CD4-positive, alpha-beta T cell (primary cell): ENCODE measurements at regions not wholly inside any gene's neighbourhood (a gene's known extent, or its start where the extent isn't known, plus 50 kb on each side); places are given as distances from the start of the nearest gene placed in this dataset.

ENCODE experiments used
- ATAC-seq: fragments of 200-7000 bp; cut with Tn5 transposase; one replicate; pipeline ENCODE4 v1.10.0; 2022; ENCODE audit warnings: mild to moderate bottlenecking; ENCODE audit not compliant: poor library complexity
- CTCF ChIA-PET: fragments of 350-600 bp; sonication (Branson Sonifier 250); formaldehyde crosslinking; loops from one replicate; lab custom pipeline; 2021; ENCODE audit warnings: antibody characterized with exemption, inconsistent platforms; lab: Charles Lee
- POLR2A ChIA-PET: fragments of 350-600 bp; sonication (Branson Sonifier 250); formaldehyde crosslinking; loops from one replicate; lab custom pipeline; 2021; ENCODE audit warnings: antibody characterized with exemption, inconsistent platforms; lab: Charles Lee
- DNase-seq, 14 experiments: peaks; one replicate each; pipeline ENCODE4 v3.0.0-alpha.2; 2013 to 2020; ENCODE audit warnings: mixed read lengths in 2 of 14
- H3K27ac ChIP-seq, 2 donors: one replicate each; pipeline versions ENCODE4 v1.5.1 to v1.7.0; 2013; ENCODE audit warnings: low read length in 2 of 2, low read depth in 1 of 2, mild to moderate bottlenecking in 1 of 2
- H3K27me3 ChIP-seq, 2 experiments: 1 replicate in 1 of 2; 2 replicates in 1 of 2; pipeline versions ENCODE4 v1.6.1 to v1.7.0; 2013; ENCODE audit warnings: low read length in 2 of 2, control low read depth in 1 of 2, mild to moderate bottlenecking in 1 of 2, moderate library complexity in 1 of 2; ENCODE audit not compliant: insufficient read depth in 2 of 2, control insufficient read depth in 1 of 2
- H3K36me3 ChIP-seq: one replicate; pipeline ENCODE4 v1.6.1; 2013; ENCODE audit warnings: low read length, control low read depth; ENCODE audit not compliant: insufficient read depth
- H3K4me1 ChIP-seq: one replicate; pipeline ENCODE4 v1.6.1; 2013; ENCODE audit warnings: low read length, control low read depth; ENCODE audit not compliant: insufficient read depth
- H3K4me3 ChIP-seq: one replicate; pipeline ENCODE4 v1.5.1; 2013; ENCODE audit warnings: mild to moderate bottlenecking, low read length, moderate library complexity
- H3K9me3 ChIP-seq, 2 experiments: 1 replicate in 1 of 2; 2 replicates in 1 of 2; pipeline versions ENCODE4 v1.6.1 to v1.7.0; 2013; ENCODE audit warnings: low read length in 2 of 2, mild to moderate bottlenecking in 2 of 2, control low read depth in 1 of 2, moderate library complexity in 1 of 2; ENCODE audit not compliant: control insufficient read depth in 1 of 2, insufficient read depth in 1 of 2
- H3K27ac Mint-ChIP-seq: one replicate; pipeline ENCODE4 v1.8.0; 2020; ENCODE audit warnings: mixed read lengths
- H3K27me3 Mint-ChIP-seq: one replicate; pipeline ENCODE4 v1.8.0; 2021; ENCODE audit warnings: mixed read lengths
- H3K36me3 Mint-ChIP-seq: one replicate; pipeline ENCODE4 v1.8.0; 2021; ENCODE audit warnings: low read depth, mixed read lengths
- H3K4me1 Mint-ChIP-seq: one replicate; pipeline ENCODE4 v1.8.0; 2021; ENCODE audit warnings: low read depth, mixed read lengths
- H3K4me3 Mint-ChIP-seq: one replicate; pipeline ENCODE4 v1.8.0; 2020; ENCODE audit warnings: mild to moderate bottlenecking, mixed read lengths
- H3K9me3 Mint-ChIP-seq: one replicate; pipeline ENCODE4 v1.8.0; 2020; ENCODE audit warnings: mixed read lengths
- CTCF ChIP-seq: fragments of 200-600 bp; IDR thresholded peaks from one replicate; pipeline ENCODE4 v1.8.0; 2022; ENCODE audit warnings: antibody characterized with exemption, mild to moderate bottlenecking
- intact Hi-C, 2 experiments: fragments of 100-400 bp; cut with DNase I in 1 of 2; cut with micrococcal nuclease in 1 of 2; formaldehyde crosslinking; loops; one replicate each; pipeline versions ENCODE4 v1.15.1 to v1.9.0; 2023 to 2025; cut with DNase I, micrococcal nuclease

- no peak for TF ChIP-seq CTCF
- intact Hi-C loops: no loop called here
- H3K27ac Mint-ChIP-seq: no peak overlapping the region
Measured at GRCh38 chr12:42732908-42733411, 143.4 kb upstream of the PRICKLE1 start.

DNA sequence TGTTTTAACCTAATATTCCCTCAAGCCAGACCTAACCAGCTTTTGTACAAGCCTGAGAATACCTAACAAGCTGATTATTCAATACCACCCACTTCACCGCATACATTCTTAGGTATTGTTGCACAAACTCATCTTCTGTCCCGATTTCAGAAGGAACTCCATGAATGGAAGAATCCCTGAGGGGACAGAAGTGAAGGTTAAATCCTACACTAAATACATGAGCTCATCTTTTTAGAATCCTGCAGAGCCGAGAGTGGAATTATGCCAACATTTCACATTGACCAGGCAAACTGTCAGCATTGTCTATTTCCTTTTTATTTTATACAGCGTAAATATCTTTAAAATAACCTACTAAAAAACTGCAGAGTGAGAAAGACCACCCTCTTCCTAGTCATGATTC is 140.7 kb upstream of the PRICKLE1 start:
- H3K4me3 ChIP-seq: no peak overlapping the region
- H3K27ac ChIP-seq: no peak overlapping the region
- no peak for TF ChIP-seq CTCF
- ChIA-PET CTCF (no interaction called here), POLR2A (no interaction called here)
- H3K27ac Mint-ChIP-seq: no peak overlapping the region
- intact Hi-C loops: no loop called here
- H3K9me3 Mint-ChIP-seq: no peaks in the 10 kb centered on the region
- no peak for DNase-seq
- peaks cover 0 to 6% of the 10 kb centered on the region in 2 experiments for H3K9me3 ChIP-seq
- no peaks in the 10 kb centered on the region for H3K27me3 ChIP-seq
- no peak overlapping the region for H3K4me3 Mint-ChIP-seq
- H3K4me1 Mint-ChIP-seq: no peaks in the 10 kb centered on the region
- ATAC-seq: no peak
- H3K36me3 Mint-ChIP-seq: no peaks in the 10 kb centered on the region
- H3K36me3 ChIP-seq: no peaks in the 10 kb centered on the region
- no peaks in the 10 kb centered on the region for H3K27me3 Mint-ChIP-seq
- no peaks in the 10 kb centered on the region for H3K4me1 ChIP-seq

More at GRCh38 chr12:42732908-42733411, 143.4 kb upstream of the PRICKLE1 start:
- no peak for DNase-seq
- Mint-ChIP-seq H3K4me3 (no peak overlapping the region), H3K9me3 (no peaks in the 10 kb centered on the region), H3K27me3 (no peaks in the 10 kb centered on the region), H3K36me3 (no peaks in the 10 kb centered on the region), H3K4me1 (no peaks in the 10 kb centered on the region)
- H3K36me3 ChIP-seq: no peaks in the 10 kb centered on the region
- POLR2A ChIA-PET: no interaction called here
- ATAC-seq: no peak
- H3K27me3 ChIP-seq: no peaks in the 10 kb centered on the region
- H3K4me1 ChIP-seq: no peaks in the 10 kb centered on the region
- no peak overlapping the region for H3K27ac ChIP-seq
- CTCF ChIA-PET: no interaction called here
- H3K9me3 ChIP-seq: no peaks in the 10 kb centered on the region
- H3K4me3 ChIP-seq: no peak overlapping the region

GRCh38 chr12:42729535-42729900 is 140.0 kb upstream of the PRICKLE1 start:
- POLR2A ChIA-PET: no interaction called here
- no peak overlapping the region for H3K27ac Mint-ChIP-seq
- Histone ChIP-seq H3K9me3 (peaks cover 0 to 8% of the 10 kb centered on the region in 2 experiments), H3K36me3 (no peaks in the 10 kb centered on the region), H3K27me3 (no peaks in the 10 kb centered on the region), H3K4me3 (no peak overlapping the region), H3K27ac (no peak overlapping the region), H3K4me1 (no peaks in the 10 kb centered on the region)
- ATAC-seq: no peak
- no peak for TF ChIP-seq CTCF
- H3K9me3 Mint-ChIP-seq: no peaks in the 10 kb centered on the region
- intact Hi-C loops: no loop called here
- no peak for DNase-seq
- H3K36me3 Mint-ChIP-seq: no peaks in the 10 kb centered on the region
- no peaks in the 10 kb centered on the region for H3K4me1 Mint-ChIP-seq
- CTCF ChIA-PET: no interaction called here
- no peaks in the 10 kb centered on the region for H3K27me3 Mint-ChIP-seq
- H3K4me3 Mint-ChIP-seq: no peak overlapping the region
